GM18507 (cell line): ENCODE measurements at regions not wholly inside any gene's neighbourhood (a gene's known extent, or its start where the extent isn't known, plus 50 kb on each side); places are given as distances from the start of the nearest gene placed in this dataset.
"Not testable (repeated sequence)": the region's sequence is repeated elsewhere in the genome, so short reads cannot be mapped to it uniquely, and the experiment has no call there.

Source experiments
- DNase-seq: peaks from one replicate; pipeline ENCODE4 v3.0.0; 2011; ENCODE audit warnings: low read depth; ENCODE audit not compliant: insufficient read length; ENCODE audit errors: extremely low spot score
- FAIRE-seq: peaks from 2 replicates; lab custom pipeline; 2011; peaks lifted over from hg19 to GRCh38; lab: Jason Lieb, UNC

DNA sequence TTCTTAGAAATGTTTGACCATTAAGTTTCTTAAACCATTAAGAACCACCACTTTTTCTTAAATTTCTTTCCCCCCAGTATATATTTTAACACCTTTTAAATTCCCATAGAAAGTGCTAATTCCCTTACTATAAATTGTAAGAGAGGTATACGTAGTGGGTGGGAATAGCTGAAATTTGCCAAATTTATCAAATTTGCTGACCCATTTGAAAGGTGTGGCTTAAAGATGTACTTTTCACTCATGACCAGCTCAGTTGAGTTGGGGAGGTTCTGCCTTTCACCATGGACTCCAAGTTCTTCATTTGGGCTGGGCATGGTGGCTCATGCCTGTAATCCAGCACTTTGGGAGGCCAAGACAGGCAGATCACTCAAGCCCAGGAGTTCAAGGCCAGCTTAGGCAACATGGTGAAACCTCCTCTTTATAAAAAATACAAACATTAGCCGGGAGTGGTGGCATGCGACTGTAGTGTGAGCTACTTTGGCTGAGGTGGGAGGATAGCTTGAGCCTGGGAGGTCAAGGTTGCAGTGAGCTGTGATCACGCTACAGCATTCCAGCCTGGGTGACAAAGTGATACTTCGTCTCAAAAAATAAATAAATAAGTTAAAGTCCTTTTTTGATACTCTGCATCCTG is 133.2 kb downstream of the MRPL57 start:
- no peak for FAIRE-seq
- no peak for DNase-seq

DNA sequence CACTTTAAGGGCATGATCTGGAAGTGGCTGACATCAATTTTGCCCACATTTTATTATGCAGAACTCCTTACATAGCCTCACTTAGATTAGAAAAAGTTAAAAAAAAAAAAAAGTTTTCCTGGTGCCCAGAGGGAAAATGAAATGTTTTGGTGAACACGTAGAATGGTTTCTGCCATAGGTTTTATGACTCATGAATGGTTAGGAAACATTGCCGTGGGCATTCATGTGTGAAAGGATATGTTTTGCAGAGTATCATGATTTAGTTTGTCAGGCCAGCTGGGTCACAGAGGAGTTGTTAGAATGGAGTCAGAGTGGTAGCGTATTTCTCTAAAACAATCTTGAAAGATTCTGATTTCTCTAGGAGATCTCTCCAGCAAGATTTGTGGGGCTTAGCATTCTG is 133.8 kb downstream of the MRPL57 start:
- FAIRE-seq (no peak), DNase-seq (no peak)

DNA sequence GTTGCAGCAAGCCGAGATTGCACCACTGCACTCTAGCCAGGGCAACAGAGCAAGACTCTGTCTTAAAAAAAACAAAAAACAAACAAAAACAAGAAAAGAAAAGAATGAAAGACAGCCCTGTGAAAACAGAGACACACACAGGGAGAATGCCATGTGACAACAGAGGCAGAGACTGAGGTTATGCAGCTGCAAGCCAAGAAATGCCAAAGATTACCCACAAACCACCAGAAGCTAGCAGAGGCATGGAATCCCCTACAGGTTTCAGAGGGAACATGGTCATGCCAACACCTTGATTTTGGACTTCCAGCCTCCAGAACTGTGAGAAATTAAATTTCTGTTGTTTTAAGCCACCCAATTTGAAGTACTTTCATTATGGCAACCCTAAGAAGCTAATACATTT is 138.5 kb downstream of the MRPL57 start:
- not testable (repeated sequence) for DNase-seq, FAIRE-seq

DNA sequence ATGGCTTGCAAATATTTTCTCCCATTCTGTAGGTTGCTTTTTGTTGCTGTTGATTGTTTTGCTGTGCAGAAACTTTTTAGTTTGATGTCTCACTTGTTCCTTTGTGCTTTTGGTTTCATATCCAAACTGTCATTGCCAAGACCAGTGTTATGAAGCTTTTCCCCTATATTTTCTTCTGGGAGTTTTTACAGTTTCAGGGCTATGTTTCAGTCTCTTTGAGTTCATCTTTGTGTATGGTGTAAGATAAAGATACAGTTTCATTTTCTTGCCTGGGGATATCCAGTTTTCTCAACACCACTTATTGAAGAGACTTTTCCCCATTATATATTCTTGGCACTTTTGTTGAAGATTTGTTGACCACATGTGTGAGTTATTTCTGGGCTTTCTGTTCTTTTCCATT is 139.9 kb downstream of the MRPL57 start:
- no peak for FAIRE-seq

DNA sequence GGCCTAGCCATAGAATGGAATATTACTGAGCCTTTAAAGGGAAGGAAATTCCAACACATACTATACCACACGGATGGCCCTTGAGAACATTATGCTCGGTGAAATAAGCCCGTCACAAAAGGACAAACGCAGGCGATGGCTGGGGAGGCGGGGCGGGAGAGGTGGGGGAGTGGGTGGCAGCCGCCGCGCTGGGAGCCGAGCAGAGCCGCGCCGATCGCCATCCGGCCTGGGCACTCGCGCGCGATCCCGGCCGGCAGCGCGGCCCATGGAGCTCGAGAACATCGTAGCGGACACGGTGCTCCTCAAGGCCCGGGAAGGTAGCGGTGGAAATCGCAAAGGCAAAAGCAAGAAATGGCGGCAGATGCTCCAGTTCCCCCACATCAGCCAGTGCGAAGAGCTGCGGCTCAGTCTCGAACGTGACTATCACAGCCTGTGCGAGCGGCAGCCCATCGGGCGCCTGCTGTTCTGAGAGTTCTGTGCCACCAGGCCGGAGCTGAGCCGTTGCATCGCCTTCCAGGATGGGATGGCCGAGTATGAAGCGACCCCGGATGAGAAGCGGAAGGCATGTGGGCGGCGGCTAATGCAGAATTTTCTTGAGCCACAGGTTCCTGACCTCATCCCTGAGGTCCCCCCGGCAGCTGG is 140.1 kb downstream of the ZDHHC20 start:
- no peak for DNase-seq
- no peak for FAIRE-seq

More for the DNA sequence above, 139.9 kb downstream of the MRPL57 start:
- DNase-seq, result no peak

DNA sequence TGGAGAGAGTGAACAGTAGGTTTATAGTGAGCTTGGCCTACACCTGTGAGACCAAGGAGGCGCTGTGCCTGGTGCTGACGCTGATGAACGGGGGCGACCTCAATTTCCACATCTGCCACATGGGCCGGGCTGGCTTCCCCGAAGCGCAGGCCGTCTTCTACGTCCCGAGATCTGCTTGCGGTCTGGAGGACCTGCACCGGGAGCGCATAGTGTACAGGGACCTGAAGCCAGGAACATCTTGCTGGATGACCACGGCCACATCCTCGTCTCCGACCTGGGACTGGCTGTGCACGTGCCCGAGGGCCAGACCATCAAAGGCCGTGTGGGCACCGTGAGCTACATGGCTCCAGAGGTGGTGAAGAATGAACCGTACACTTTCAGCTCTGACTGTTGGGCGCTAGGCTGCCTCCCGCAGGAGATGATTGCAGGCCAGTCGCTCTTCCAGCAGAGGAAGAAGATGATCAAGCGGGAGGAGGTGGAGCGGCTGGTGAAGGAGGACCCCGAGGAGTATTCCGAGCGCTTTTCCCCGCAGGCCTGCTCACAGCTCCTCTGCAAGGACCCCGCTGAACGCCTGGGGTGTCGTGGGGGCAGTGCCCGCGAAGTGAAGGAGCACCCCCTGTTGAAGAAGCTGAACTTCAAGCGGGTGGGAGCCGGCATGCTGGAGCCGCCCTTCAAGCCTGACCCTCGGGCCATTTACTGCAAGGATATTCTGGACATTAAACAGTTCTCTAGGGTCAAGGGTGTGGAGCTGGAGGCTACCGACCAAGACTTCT is 139.0 kb downstream of the ZDHHC20 start:
- DNase-seq (no peak), FAIRE-seq (no peak)

DNA sequence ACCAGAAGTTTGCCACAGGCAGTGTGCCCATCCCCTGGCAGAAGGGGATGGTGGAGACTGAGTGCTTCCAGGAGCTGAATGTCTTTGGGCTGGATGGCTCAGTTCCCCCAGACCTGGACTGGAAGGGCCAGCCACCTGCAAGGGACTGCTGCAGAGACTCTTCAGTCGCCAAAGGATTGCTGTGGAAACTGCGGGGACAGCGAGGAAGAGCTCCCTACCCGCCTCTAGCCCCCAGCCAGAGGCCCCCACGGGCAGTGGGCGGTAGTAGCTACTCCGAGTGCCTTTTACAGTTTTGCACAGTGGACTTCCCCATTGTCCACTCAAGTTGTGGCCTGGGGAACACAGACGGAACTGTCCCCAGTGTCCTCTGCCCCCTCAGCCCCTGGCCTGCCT is 138.5 kb downstream of the ZDHHC20 start:
- no peak for DNase-seq
- FAIRE-seq, result no peak

DNA sequence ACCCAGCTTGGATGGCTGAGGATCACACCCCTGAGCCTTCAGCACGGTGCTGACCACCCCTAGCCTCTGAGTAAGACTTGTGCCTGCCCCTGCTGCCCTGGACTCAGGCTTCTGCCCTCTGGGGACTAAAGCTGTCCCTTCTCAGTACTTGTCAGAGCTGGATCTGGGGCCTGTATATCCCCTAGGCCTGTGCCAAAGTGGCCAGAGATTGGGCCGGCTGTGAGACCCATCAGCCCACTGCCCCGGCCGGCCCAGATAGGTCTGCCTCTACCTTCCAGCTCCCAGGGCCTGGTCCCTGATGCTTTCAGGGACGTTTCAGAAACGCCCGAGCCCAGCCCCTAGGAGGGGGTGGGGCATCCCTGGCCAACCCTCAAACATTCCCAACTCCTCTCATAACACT is 137.8 kb downstream of the ZDHHC20 start:
- DNase-seq (no peak), FAIRE-seq (no peak)

DNA sequence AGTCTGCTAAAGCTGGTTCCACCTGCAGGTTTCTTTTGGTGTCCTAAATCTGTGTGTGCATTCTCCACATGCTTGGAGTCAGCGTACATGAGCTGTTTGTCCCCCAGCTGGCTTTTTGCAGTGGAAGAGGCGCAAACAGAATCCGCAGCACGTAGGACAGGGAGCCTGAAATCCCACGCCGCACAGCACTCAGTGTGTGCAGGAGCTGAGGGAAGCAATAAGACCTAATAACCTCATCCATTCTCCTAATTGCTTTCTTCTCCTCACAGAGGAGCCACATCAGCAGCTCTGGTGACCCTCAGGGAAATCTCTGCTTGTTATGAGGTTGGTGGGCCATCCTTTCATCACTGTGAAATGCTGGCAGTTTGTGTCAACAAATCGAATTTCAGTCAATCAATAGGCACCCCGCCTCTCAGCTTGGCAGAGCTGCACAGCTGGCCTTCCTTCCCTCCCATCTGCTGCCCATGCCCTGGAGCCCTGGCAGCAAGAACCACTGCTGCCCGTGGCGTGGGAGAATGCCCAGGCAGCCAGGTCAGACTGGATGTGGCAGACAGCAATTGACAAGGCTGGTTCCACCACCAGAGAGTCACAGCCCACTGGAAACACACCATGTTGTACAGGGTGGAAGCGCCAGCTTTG is 136.7 kb downstream of the ZDHHC20 start:
- DNase-seq (no peak), FAIRE-seq (no peak)
